OCI-LY7 (cell line): ENCODE measurements at regions not wholly inside any gene's neighbourhood (a gene's known extent, or its start where the extent isn't known, plus 50 kb on each side); places are given as distances from the start of the nearest gene placed in this dataset.

Source experiments
- BruUV-seq: library from RNA; stranded (reverse); fragments of 400-500 nt; replicated peaks from 2 replicates; lab custom pipeline; 2021; lab: Mats Ljungman, UMichigan
- CTCF ChIA-PET: fragments of 300-600 bp; sonication (Branson Sonifier 250); formaldehyde crosslinking; loops from one replicate; lab custom pipeline; 2022; ENCODE audit warnings: antibody characterized with exemption; ENCODE audit not compliant: unreplicated experiment; lab: Charles Lee
- POLR2A ChIA-PET: fragments of 300-600 bp; sonication (Branson Sonifier 250); formaldehyde crosslinking; loops from one replicate; lab custom pipeline; 2022; ENCODE audit warnings: antibody characterized with exemption; lab: Charles Lee
- DNase-seq: peaks from one replicate; pipeline ENCODE4 v3.0.0-alpha.2; 2015; ENCODE audit warnings: low spot score
- H2AFZ ChIP-seq: fragments of 200-600 bp; sonication (generic), shearing (Covaris generic); 2 replicates; pipeline ENCODE4 v1.6.1; 2014; ENCODE audit warnings: mild to moderate bottlenecking, antibody characterized with exemption, low read length, moderate library complexity
- H3K27ac ChIP-seq: fragments of 200-600 bp; sonication (generic); 2 replicates; pipeline ENCODE4 v1.5.1; 2014; ENCODE audit warnings: mixed run types, low read depth, mild to moderate bottlenecking, moderate library complexity, low read length, inconsistent platforms; ENCODE audit not compliant: poor library complexity, severe bottlenecking
- H3K36me3 ChIP-seq: fragments of 200-600 bp; sonication (generic); 2 replicates; pipeline ENCODE4 v1.6.1; 2014; ENCODE audit warnings: mild to moderate bottlenecking, antibody characterized with exemption, low read length, moderate library complexity, mixed read lengths; ENCODE audit not compliant: insufficient read depth
- H3K4me1 ChIP-seq: fragments of 200-600 bp; sonication (generic); 2 replicates; pipeline ENCODE4 v1.5.1; 2014; ENCODE audit warnings: mild to moderate bottlenecking, low read length; ENCODE audit not compliant: insufficient read depth, poor library complexity, severe bottlenecking
- H3K4me2 ChIP-seq: fragments of 200-600 bp; sonication (generic); 2 replicates; pipeline ENCODE4 v1.6.1; 2014; ENCODE audit warnings: mild to moderate bottlenecking, low read length
- H3K4me3 ChIP-seq: fragments of 200-600 bp; sonication (generic); 2 replicates; pipeline ENCODE4 v1.5.1; 2014; ENCODE audit warnings: mild to moderate bottlenecking, low read depth, low read length; ENCODE audit not compliant: poor library complexity, severe bottlenecking
- H3K79me2 ChIP-seq: fragments of 200-600 bp; sonication (generic); 2 replicates; pipeline ENCODE4 v1.6.1; 2016; ENCODE audit warnings: low read depth, mild to moderate bottlenecking, low read length, moderate library complexity, mixed read lengths; ENCODE audit not compliant: insufficient read depth
- H3K9me2 ChIP-seq: fragments of 200-600 bp; sonication (generic); 2 replicates; pipeline ENCODE4 v1.6.1; 2016; ENCODE audit warnings: mild to moderate bottlenecking, low read length, mixed read lengths; ENCODE audit not compliant: insufficient read depth
- H3K9me3 ChIP-seq: fragments of 200-600 bp; sonication (generic); 2 replicates; pipeline ENCODE4 v1.6.1; 2014; ENCODE audit warnings: mild to moderate bottlenecking, mixed run types, low read length, mixed read lengths
- H4K20me1 ChIP-seq: fragments of 200-600 bp; sonication (generic); 2 replicates; pipeline ENCODE4 v1.6.1; 2014; ENCODE audit warnings: mild to moderate bottlenecking, antibody characterized with exemption, low read length, moderate library complexity, mixed read lengths; ENCODE audit not compliant: insufficient read depth
- CTCF ChIP-seq: fragments of 200-600 bp; sonication (generic); conservative IDR thresholded peaks from 2 replicates; pipeline ENCODE4 v1.5.1; 2014; ENCODE audit warnings: mild to moderate bottlenecking, antibody characterized with exemption, low read length, moderate library complexity, mixed read lengths
- EZH2phosphoT487 ChIP-seq: fragments of 200-600 bp; sonication (generic); IDR thresholded peaks from 2 replicates; pipeline ENCODE4 v1.6.1; 2018; ENCODE audit warnings: low read depth, borderline replicate concordance, mild to moderate bottlenecking, mixed run types, antibody characterized with exemption, low read length, moderate library complexity, mixed read lengths
- intact Hi-C: fragments of 100-400 bp; cut with micrococcal nuclease; formaldehyde crosslinking; loops from one replicate; pipeline ENCODE4 v1.10.0; 2022; ENCODE audit not compliant: unreplicated experiment

GRCh38 chr2:16392647-16393499 lies 272.8 kb downstream of the CYRIA start:
- BruUV-seq: no TSS peak
- H3K9me3 ChIP-seq: no peaks in the 10 kb centered on the region

GRCh38 chr2:16391986-16392385 lies 273.6 kb downstream of the CYRIA start:
- ChIA-PET CTCF (no interaction called here), POLR2A (no interaction called here)
- Histone ChIP-seq H3K36me3 (no peaks in the 10 kb centered on the region), H3K4me2 (no peak overlapping the region), H3K4me1 (no peaks in the 10 kb centered on the region), H3K4me3 (no peak overlapping the region), H3K27ac (no peak overlapping the region), H2AFZ (no peak overlapping the region), H4K20me1 (no peaks in the 10 kb centered on the region), H3K9me3 (no peaks in the 10 kb centered on the region), H3K79me2 (no peaks in the 10 kb centered on the region), H3K9me2 (no peaks in the 10 kb centered on the region)
- no peak for TF ChIP-seq CTCF
- no peak for TF ChIP-seq EZH2phosphoT487
- no peak for DNase-seq
- intact Hi-C loops: no loop called here
- no TSS peak for BruUV-seq

More at GRCh38 chr2:16392647-16393499, 272.8 kb downstream of the CYRIA start:
- no peak for DNase-seq
- H4K20me1 ChIP-seq: no peaks in the 10 kb centered on the region
- ChIA-PET CTCF (no interaction called here), POLR2A (no interaction called here)
- H3K4me2 ChIP-seq: no peak overlapping the region
- H3K27ac ChIP-seq: no peak overlapping the region
- H3K4me3 ChIP-seq: no peak overlapping the region
- H3K9me2 ChIP-seq: no peaks in the 10 kb centered on the region
- H3K36me3 ChIP-seq: no peaks in the 10 kb centered on the region
- intact Hi-C loops: no loop called here
- TF ChIP-seq EZH2phosphoT487 (no peak), CTCF (no peak)
- H3K79me2 ChIP-seq: no peaks in the 10 kb centered on the region
- no peak overlapping the region for H2AFZ ChIP-seq
- no peaks in the 10 kb centered on the region for H3K4me1 ChIP-seq

GRCh38 chr2:16390561-16390960 lies 275.1 kb downstream of the CYRIA start:
- Histone ChIP-seq H3K4me1 (no peaks in the 10 kb centered on the region), H4K20me1 (no peaks in the 10 kb centered on the region), H3K79me2 (no peaks in the 10 kb centered on the region), H2AFZ (no peak overlapping the region), H3K9me3 (no peaks in the 10 kb centered on the region), H3K4me3 (no peak overlapping the region), H3K27ac (no peak overlapping the region), H3K9me2 (no peaks in the 10 kb centered on the region), H3K4me2 (no peak overlapping the region), H3K36me3 (no peaks in the 10 kb centered on the region)
- intact Hi-C loops: no loop called here
- ChIA-PET CTCF (no interaction called here), POLR2A (no interaction called here)
- DNase-seq: no peak
- TF ChIP-seq EZH2phosphoT487 (no peak), CTCF (no peak)
- BruUV-seq: no TSS peak
